ENCODE measurements at regions not wholly inside any gene's neighbourhood (a gene's known extent, or its start where the extent isn't known, plus 50 kb on each side); places are given as distances from the start of the nearest gene placed in this dataset.

DNA sequence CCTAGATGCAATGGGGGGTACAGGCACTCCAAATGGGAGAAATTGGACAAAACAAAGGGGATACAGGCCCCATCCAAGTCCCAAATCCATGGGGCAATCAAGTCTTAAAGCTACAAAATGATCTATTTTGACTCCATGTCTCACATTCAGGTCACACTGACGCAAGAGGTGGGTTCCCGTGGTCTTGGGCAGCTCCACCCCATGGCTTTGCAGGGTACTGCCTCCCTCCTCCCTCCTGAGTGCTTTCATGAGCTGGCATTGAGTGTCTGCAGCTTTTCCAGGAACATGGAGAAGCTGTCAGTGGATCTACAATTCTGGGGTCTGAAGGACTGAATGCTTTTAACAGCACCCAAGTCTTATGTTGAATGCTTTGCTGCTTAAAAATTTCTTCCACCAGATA, 274.5 kb upstream of the LRIG3 start:
- H3K27ac Mint-ChIP-seq = no peak overlapping the region
- H3K27me3 Mint-ChIP-seq = no peaks in the 10 kb centered on the region
- DNase-seq (ENCODE audit: low spot score) = no peak
- H3K36me3 Mint-ChIP-seq = no peaks in the 10 kb centered on the region
- no peak overlapping the region for H3K4me3 Mint-ChIP-seq
- H3K4me1 Mint-ChIP-seq (ENCODE audit: low read depth in 2 of 2) = no peaks in the 10 kb centered on the region
- H3K9me3 Mint-ChIP-seq = peaks cover 20% of the 10 kb centered on the region
- ATAC-seq = no peak

DNA sequence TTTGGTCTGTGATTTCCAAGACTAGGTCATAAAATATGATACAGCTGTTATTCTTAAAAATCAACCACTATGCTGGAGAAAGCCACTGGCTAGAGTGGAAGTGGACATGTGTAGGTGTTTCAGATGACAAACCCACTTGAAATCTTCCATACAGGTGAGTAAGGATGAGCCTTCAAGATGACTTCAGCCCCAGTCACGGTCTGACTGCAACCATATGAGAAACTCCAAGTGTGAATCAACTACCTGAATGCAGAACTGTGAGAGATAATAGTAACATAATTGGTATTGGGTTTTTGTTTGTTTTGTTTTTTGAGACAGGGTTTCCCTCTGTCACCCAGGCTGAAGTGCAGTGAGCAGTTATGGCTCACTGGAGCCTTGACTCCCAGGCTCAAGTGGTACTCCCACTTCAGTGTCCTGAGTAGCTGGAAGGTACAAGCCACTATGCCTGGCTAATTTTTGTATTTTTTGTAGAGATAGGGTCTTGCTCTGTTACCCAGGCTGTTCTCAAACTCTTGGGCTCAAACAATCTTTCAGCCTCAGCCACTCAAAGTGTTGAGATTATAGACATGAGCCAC, 273.3 kb upstream of the LRIG3 start:
- H3K36me3 Mint-ChIP-seq = no peaks in the 10 kb centered on the region
- DNase-seq (ENCODE audit: low spot score) (no peak), ATAC-seq (no peak)
- peaks cover 20% of the 10 kb centered on the region for H3K9me3 Mint-ChIP-seq
- no peaks in the 10 kb centered on the region for H3K4me1 Mint-ChIP-seq (ENCODE audit: low read depth in 2 of 2)
- no peak overlapping the region for H3K27ac Mint-ChIP-seq
- no peak overlapping the region for H3K4me3 Mint-ChIP-seq
- no peaks in the 10 kb centered on the region for H3K27me3 Mint-ChIP-seq

DNA sequence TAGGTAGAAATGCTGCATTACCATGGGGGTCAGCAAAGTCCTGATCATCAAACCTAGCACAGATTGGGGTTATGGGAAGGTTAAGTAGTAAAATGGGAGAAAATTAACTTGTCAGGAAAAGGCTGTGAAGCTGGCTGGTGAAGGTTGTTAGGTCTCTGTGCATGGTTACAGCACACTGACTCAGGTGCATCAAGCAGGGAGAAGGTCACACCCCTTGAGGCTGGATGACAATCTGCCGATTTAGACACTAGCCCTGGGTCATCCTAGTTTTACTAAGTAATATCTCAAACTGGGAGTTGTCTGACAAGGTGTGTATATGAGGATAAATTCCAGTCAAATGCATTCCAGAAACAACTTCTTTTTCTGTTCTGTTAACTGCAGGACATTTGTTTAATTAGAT, 271.1 kb upstream of the LRIG3 start:
- Mint-ChIP-seq H3K9me3 (peaks cover 17% of the 10 kb centered on the region), H3K27me3 (no peaks in the 10 kb centered on the region), H3K4me3 (no peak overlapping the region), H3K36me3 (no peaks in the 10 kb centered on the region), H3K4me1 (ENCODE audit: low read depth in 2 of 2) (no peaks in the 10 kb centered on the region), H3K27ac (no peak overlapping the region)
- ATAC-seq (no peak), DNase-seq (ENCODE audit: low spot score) (no peak)

DNA sequence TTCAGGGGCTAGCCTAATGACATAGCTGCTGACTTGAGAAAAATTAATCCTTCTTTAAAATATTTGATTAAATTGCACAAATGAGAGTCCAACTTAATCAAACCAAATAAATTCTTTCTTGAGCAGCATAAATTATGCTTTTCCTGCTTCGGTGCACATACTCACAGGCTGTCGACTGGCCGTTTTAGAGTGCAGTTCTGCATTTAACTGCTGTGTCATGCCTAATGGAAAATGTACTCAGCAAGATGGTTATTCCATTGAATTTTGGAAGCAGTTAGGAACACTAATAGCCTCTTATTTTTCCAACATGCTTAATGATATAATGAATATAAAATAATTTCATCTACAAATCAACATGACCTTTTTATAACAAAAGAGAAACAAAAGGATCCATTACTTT, 266.1 kb upstream of the LRIG3 start:
- H3K4me1 Mint-ChIP-seq (ENCODE audit: low read depth in 2 of 2) = no peaks in the 10 kb centered on the region
- no peak overlapping the region for H3K4me3 Mint-ChIP-seq
- DNase-seq (ENCODE audit: low spot score) (no peak), ATAC-seq (no peak)
- H3K36me3 Mint-ChIP-seq = no peaks in the 10 kb centered on the region
- peaks cover 8% of the 10 kb centered on the region for H3K9me3 Mint-ChIP-seq
- no peak overlapping the region for H3K27ac Mint-ChIP-seq
- H3K27me3 Mint-ChIP-seq = no peaks in the 10 kb centered on the region

DNA sequence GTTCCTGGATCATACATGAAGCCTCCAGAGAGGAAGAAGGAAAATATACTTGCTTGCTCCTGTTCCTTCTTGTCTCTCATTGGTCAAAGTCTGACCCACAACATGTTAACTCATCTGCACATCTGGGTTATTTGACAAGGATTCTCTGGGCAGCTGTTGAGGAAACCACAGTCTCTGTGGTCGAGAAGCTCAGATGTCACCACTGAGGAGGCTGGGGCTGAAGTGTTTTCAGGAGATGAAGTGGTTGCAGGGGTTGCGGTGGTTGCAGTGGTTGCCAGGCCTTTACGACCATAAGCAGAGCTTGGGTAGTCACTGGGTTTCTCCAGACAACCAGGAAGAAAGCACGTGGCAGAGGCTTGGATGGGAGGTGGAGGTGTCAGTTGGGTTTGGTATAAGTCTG, 265.0 kb upstream of the LRIG3 start:
- H3K36me3 Mint-ChIP-seq = no peaks in the 10 kb centered on the region
- no peaks in the 10 kb centered on the region for H3K27me3 Mint-ChIP-seq
- DNase-seq (ENCODE audit: low spot score) = no peak
- no peak overlapping the region for H3K27ac Mint-ChIP-seq
- ATAC-seq = no peak
- H3K4me1 Mint-ChIP-seq (ENCODE audit: low read depth in 2 of 2) = no peaks in the 10 kb centered on the region
- H3K9me3 Mint-ChIP-seq = peaks cover 5% of the 10 kb centered on the region
- H3K4me3 Mint-ChIP-seq = no peak overlapping the region

DNA sequence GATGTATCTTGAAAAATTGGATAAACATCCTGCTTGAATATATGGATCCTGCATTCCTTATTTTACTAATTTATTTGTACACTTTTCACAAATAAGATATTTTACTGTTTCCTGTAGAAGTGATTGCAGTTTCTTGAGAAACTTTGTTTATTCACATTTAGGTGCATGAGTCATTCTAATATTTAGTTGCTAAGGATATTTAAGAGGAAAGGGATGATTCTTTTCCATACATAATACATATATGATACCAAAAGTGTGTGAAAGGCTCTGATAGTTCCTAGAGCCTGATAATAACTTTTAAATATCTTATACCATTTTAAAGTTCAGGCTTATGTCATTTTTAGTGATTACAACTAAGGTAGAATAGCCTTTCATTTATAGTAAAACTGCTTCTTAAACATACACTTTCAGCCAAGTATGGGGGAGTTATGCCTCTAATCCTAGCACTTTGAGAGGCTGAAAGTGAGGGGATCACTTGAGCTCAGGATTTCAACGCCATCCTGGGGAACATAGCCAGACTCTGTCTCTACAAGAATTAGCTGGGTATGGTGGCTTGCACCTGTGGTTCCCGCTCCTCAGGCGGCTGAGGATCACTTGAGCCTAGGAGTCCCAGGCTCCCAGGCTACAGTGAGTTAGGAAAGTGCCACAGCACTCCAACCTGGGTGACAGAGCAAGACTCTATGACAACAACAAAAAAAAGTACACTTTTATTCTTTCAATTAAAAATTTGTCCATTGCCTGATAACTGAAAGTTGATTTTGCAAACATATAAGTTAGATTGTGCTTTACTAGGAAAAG, 262.6 kb upstream of the LRIG3 start:
- ATAC-seq = no peak
- H3K27me3 Mint-ChIP-seq = no peaks in the 10 kb centered on the region

DNA sequence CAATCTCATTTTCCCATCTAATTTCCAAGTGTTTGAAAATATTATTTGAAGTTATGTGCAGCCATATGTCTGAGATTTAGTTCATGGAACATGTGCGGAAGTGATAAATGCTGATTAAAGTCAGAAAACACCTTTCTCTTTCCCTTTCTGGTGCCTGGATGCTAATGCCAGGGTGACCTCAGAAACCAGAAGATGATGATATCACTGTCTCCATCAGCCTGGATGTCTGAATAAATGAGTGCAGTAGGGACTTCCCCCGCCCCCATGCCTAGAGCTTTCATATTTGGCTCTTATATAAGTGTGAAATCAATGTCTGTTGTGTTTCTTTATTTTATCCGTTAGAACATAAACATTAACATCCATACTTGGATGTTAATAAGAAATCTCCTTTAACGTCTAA, 261.9 kb upstream of the LRIG3 start:
- Mint-ChIP-seq H3K36me3 (peaks cover 5% of the 10 kb centered on the region), H3K9me3 (peaks cover 16% of the 10 kb centered on the region), H3K27me3 (no peaks in the 10 kb centered on the region), H3K4me1 (ENCODE audit: low read depth in 2 of 2) (no peaks in the 10 kb centered on the region), H3K27ac (no peak overlapping the region), H3K4me3 (no peak overlapping the region)
- ATAC-seq (no peak), DNase-seq (ENCODE audit: low spot score) (no peak)

More for the DNA sequence above, 262.6 kb upstream of the LRIG3 start:
- DNase-seq (ENCODE audit: low spot score) = no peak
- Mint-ChIP-seq H3K4me1 (ENCODE audit: low read depth in 2 of 2) (no peaks in the 10 kb centered on the region), H3K4me3 (no peak overlapping the region), H3K9me3 (peaks cover 11% of the 10 kb centered on the region), H3K27ac (no peak overlapping the region), H3K36me3 (no peaks in the 10 kb centered on the region)

DNA sequence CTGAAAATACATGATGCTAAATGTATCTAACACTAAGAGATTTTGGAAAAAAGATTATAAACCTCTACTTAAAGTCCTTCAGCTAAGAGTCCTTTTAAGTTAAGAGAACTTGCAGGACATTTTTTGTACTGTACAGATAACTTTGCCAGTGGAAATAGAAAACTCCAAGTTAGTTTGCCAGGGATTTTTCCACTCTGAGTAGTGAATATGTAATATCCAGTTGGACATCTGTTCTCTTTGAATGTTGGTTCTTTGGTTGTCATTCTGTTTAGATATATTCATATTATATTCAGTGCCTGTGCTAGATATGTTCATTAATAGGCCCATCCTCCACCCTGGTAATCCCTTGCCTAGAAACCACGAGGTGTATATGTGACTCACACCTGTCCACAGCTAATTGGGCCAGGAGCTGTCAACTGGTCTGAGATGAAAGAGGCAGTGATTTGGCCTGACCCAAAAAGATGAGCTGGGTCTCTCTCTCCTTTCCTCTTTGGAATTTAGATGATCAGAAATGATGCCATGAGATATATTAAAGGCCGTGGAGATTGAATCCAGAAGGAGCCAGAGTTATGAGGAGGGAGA, 261.0 kb upstream of the LRIG3 start:
- Mint-ChIP-seq H3K4me3 (no peak overlapping the region), H3K9me3 (peaks cover 17% of the 10 kb centered on the region), H3K36me3 (peaks cover 6% of the 10 kb centered on the region), H3K4me1 (ENCODE audit: low read depth in 2 of 2) (no peaks in the 10 kb centered on the region), H3K27me3 (no peaks in the 10 kb centered on the region), H3K27ac (no peak overlapping the region)
- ATAC-seq (no peak), DNase-seq (ENCODE audit: low spot score) (no peak)

DNA sequence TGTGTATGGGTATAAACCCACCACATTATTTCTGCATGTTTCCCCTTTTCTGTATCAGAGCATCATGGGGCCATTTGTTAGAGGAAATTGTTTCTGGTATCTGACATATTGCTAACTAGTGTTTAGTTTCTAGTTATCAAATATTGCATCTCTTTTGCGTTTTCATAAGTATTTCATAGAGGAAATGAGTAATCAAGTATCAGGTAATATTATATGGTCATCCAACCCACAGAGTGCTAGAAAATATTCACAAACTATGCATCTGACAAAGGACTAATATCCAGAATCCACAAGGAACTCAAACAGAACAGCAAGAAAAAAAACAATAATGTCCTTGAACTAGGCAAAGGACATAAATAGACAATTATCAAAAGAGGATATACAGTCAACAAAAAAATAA, 258.9 kb upstream of the LRIG3 start:
- no peaks in the 10 kb centered on the region for H3K4me1 Mint-ChIP-seq (ENCODE audit: low read depth in 2 of 2)
- ATAC-seq (no peak), DNase-seq (ENCODE audit: low spot score) (no peak)
- peaks cover 6% of the 10 kb centered on the region for H3K36me3 Mint-ChIP-seq
- peaks cover 13% of the 10 kb centered on the region for H3K9me3 Mint-ChIP-seq
- no peak overlapping the region for H3K27ac Mint-ChIP-seq
- no peaks in the 10 kb centered on the region for H3K27me3 Mint-ChIP-seq
- H3K4me3 Mint-ChIP-seq = no peak overlapping the region

DNA sequence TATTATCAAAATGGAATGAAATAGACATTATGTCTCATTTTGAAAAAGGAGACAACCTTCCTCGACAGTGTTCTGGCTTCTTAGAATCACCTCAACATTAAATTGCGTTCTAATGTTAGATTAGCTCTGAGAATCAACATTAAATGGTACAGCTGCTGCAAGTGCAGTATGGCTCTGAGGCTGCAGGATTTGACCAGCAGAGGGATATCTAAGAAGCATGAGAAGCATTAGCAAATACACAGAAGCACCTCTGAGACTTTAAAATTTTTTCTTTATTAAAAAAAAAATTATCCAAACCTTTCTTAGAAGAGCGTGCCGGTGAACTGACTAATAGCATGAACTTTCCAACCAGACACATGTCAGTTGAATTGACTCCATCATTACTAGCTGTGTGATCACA, 253.4 kb upstream of the LRIG3 start:
- H3K4me1 Mint-ChIP-seq (ENCODE audit: low read depth in 2 of 2) = no peaks in the 10 kb centered on the region
- no peak overlapping the region for H3K27ac Mint-ChIP-seq
- DNase-seq (ENCODE audit: low spot score) (no peak), ATAC-seq (no peak)
- no peak overlapping the region for H3K4me3 Mint-ChIP-seq
- peaks cover 6% of the 10 kb centered on the region for H3K9me3 Mint-ChIP-seq
- H3K36me3 Mint-ChIP-seq = peaks cover 6% of the 10 kb centered on the region
- H3K27me3 Mint-ChIP-seq = no peaks in the 10 kb centered on the region

DNA sequence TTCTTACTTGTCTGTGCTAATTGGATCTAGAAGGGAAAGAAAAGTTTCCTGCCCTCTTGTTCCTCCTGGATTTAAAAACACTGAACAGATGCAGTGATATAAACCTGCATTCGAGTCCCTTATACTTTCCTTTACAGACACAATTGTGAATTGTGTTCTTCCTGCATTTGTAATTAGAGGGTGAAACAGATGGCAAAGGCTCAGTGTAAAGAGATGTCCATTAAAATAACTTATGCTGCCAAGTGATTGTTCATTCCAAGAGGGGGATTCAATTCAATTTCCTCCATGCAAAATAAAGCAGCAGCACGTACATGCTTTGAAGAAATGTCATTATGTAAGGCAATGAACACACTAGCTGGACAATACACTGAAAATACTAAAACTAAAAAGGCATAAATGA, 248.3 kb upstream of the LRIG3 start:
- DNase-seq (ENCODE audit: low spot score) (no peak), ATAC-seq (no peak)
- Mint-ChIP-seq H3K36me3 (no peaks in the 10 kb centered on the region), H3K4me1 (ENCODE audit: low read depth in 2 of 2) (no peaks in the 10 kb centered on the region), H3K27ac (no peak overlapping the region), H3K4me3 (no peak overlapping the region), H3K27me3 (no peaks in the 10 kb centered on the region), H3K9me3 (no peaks in the 10 kb centered on the region)

DNA sequence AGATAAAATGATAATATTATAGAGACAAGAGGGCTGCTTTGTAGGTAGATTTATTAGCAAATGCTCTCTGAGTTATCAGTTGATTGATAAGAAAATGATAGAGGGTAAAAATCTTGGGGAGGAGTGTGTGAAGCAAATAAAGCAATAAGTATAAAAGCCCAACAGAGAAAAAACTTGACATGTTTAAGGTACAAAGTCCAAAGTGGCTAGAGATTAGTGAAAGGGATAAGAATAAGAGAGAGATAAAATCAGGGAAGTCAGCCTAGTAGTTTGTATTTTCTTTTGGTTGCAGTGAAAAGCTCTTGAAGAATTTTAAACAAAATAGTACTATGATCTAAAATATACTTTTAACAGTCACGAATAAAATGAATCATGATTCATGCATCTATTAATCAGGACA, 246.2 kb upstream of the LRIG3 start:
- no peak for DNase-seq (ENCODE audit: low spot score)
- Mint-ChIP-seq H3K27ac (no peak overlapping the region), H3K27me3 (no peaks in the 10 kb centered on the region), H3K4me1 (ENCODE audit: low read depth in 2 of 2) (no peaks in the 10 kb centered on the region), H3K36me3 (no peaks in the 10 kb centered on the region), H3K9me3 (no peaks in the 10 kb centered on the region), H3K4me3 (no peak overlapping the region)
- ATAC-seq = no peak

DNA sequence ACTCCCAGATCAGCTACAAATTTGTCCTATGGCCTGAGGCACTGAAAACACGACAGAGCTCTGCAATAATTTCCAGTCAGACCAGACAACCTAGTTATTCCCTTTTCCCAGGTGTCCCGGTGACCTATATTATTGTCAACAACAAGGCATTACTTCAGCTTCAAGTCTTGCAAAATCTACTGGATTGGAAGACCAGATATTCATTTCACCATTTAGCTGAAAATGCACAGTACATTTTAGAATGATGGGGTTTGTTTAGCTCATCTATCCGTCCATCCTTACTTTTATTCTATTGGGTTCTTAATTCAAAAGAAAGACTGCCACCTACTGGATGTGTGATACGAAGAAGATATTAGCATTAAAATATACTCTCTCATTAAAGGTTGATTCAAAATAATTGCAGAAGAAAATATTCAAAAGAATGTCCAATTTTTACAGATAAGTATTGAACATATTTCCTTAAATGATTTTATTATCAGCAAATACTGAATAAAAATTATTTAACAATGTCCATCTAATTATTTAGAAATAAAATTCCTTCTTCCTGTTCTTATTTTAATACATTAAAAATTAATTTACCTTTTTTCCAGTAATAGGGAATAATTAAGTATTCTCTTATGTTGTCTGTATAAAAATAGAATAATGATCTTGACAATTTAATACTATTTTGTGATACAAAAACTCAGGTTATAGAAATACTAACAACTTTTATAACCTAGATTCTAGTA, 244.9 kb upstream of the LRIG3 start:
- DNase-seq (ENCODE audit: low spot score) (no peak), ATAC-seq (no peak)
- no peaks in the 10 kb centered on the region for H3K27me3 Mint-ChIP-seq
- H3K9me3 Mint-ChIP-seq = no peaks in the 10 kb centered on the region
- H3K36me3 Mint-ChIP-seq = no peaks in the 10 kb centered on the region
- no peak overlapping the region for H3K27ac Mint-ChIP-seq
- H3K4me3 Mint-ChIP-seq = no peak overlapping the region
- no peaks in the 10 kb centered on the region for H3K4me1 Mint-ChIP-seq (ENCODE audit: low read depth in 2 of 2)

DNA sequence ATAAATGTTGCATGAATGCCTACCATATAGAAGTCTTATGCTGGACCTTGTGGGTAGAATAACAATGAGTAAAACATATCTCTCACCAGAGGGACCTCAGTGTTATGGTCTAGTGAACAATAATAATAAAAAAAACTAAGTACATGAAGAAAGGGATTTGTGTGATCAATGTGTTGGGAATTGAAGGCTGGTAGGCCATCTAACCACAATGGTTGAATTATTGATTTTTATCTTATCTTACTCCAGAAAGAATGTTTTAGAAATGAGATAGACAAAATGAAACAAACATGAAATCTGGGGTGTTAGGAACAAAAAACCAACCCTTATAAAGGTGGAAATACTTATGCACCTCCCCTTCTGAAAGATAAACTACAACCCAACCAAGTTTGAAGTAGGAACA, 243.9 kb upstream of the LRIG3 start:
- H3K4me3 Mint-ChIP-seq = no peak overlapping the region
- no peaks in the 10 kb centered on the region for H3K36me3 Mint-ChIP-seq
- no peak for ATAC-seq
- DNase-seq (ENCODE audit: low spot score) = no peak
- H3K27ac Mint-ChIP-seq = no peak overlapping the region
- no peaks in the 10 kb centered on the region for H3K9me3 Mint-ChIP-seq
- H3K4me1 Mint-ChIP-seq (ENCODE audit: low read depth in 2 of 2) = no peaks in the 10 kb centered on the region
- no peaks in the 10 kb centered on the region for H3K27me3 Mint-ChIP-seq
